HG03280 (cell line): ENCODE measurements at regions not wholly inside any gene's neighbourhood (a gene's known extent, or its start where the extent isn't known, plus 50 kb on each side); places are given as distances from the start of the nearest gene placed in this dataset.

Experiments used
- ATAC-seq: cut with Tn5 transposase; IDR thresholded peaks from one replicate; pipeline ENCODE4 v1.9.1; 2021; ENCODE audit warnings: mild to moderate bottlenecking, moderate library complexity; ENCODE audit not compliant: unreplicated experiment

GRCh38 chr2:64768491-64769005 lies 114.8 kb upstream of the SERTAD2 start:
- ATAC-seq: no peak

DNA sequence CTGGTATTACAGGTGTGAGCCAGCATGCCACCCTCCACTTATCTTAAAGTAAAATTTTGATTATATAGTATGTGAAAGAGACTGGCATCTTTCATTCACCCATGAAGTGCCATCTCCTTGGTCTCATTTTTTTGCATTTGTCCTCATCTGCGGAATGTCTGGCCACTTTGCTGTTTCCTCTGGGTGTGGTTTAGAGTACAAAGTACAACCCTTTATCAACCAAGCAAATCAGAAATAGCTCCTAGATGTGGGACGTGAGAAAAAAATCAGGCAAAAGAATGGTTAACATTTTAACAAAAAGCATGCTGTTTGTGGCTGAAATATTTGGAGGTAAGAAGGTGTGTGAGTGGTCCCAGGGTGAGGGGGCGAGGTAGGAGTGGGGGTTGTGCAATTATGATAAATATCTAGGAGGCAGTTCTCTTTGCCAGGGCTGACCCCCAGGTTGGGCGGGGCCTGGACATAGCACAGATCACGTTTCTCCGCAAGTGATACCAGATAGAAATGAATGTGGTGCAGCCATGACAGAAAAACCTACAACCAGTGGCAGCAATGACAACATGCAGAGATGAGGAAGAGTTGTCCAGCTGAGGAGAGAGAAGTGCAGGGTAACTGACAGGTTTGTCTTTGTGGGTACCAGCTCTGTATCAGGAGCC lies 115.8 kb upstream of the SERTAD2 start:
- no peak for ATAC-seq

DNA sequence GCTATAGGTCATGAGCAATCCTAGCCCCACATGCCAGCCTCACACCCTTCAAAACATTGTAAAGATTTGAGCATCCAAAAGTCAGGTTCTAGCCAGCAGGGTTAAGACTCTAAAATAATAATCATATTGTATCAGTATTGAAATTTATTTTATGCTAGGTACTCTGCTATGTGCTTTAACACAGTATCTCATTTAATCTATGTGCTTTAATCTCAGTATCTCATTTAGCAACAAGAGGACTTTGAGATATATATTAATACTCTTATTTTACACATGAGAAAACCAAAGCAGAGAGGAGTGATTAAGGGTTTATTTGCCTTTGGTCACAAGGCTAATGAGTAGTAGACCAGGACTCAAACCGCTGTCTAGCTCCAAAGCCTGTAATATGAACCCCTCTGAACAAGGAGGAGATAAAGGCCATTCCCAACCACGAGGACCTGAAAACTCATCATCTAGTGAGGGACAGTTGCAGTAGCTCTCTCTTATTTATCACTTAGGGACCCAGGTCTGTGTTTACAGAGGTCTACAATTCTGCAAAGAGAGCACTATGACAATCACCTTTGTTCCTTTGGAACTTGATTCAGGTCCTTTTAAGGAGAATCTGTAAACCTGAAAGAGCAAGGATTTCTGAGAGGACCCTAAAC lies 116.5 kb upstream of the SERTAD2 start:
- ATAC-seq: no peak

DNA sequence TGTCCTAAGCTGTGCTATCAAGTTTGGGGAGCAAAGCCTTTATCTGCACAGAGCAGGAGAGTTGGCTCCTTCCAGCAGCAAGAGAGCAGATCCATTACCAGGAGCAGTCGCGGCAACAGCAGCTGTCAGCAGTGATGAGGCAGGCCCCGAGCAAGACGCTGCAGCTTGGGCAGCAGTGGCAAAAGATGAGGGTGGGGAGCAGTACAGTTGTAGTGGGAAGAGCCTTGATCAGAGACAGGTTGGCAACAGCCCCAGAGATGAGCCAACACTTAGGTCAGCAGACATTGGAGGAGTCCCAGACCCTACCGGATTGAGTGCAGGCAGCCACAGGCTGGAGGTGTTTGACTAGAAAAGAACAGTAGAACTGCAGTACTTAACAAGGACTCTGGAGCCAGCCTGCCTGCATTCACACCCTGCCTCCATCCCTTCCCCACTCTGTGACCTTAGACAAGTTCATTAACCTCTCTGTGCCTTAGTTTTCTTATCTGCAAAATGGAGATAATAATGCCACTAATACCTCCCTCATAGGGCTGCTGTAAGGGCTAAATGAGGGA lies 117.1 kb upstream of the SERTAD2 start:
- no peak for ATAC-seq

DNA sequence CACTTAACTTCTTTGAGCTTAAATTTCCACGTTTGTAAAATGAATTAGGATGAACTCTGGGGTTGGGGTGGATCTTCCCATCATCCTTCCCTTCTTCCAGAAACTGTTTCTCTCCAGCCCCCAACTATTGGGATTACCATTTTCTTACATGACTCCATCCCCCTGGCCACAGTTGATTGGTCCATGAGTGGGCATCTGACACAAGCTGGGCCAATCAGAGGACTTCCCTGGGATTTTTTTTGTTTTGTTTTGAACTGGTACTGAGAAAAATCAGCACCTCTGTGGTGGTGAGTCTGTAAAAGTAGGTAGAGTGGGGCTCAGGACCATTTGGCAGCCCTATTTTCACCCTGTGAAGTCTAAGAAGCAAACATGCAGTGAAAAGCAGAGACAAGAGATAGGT lies 118.0 kb upstream of the SERTAD2 start:
- no peak for ATAC-seq

GRCh38 chr2:64773461-64774118 lies 119.9 kb upstream of the SERTAD2 start:
- no peak for ATAC-seq

- ATAC-seq: no peak
Measured at GRCh38 chr2:64777841-64778240, 124.1 kb upstream of the SERTAD2 start.

DNA sequence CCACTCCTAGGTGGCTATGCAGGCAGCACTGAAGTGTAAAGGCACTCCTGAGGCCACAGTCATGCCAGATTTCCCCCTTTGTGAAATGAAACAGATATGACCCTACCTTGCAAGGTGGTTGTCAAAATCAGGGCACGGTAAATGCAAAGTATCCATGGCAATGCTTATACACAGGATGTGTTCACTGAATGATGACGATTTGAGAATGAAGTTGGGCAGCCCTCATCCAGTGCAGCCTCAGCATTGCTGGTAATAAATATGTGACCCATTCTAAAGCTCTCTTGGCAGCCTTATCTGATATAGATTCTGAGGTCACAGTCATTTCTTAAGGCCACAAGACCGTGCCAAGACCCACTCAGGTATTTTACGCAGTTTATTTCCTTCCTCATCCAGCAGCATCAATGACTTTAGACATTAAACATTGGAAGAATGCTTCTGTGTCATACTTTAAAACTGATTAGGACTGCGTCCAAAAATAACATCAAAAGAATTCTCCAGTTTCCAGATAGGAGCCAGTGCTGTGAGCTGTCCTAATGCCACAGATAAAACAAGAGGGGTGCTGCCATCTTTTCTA lies 125.5 kb upstream of the SERTAD2 start:
- no peak for ATAC-seq

- ATAC-seq: no peak
Measured at GRCh38 chr2:64780041-64780440, 126.3 kb upstream of the SERTAD2 start.

DNA sequence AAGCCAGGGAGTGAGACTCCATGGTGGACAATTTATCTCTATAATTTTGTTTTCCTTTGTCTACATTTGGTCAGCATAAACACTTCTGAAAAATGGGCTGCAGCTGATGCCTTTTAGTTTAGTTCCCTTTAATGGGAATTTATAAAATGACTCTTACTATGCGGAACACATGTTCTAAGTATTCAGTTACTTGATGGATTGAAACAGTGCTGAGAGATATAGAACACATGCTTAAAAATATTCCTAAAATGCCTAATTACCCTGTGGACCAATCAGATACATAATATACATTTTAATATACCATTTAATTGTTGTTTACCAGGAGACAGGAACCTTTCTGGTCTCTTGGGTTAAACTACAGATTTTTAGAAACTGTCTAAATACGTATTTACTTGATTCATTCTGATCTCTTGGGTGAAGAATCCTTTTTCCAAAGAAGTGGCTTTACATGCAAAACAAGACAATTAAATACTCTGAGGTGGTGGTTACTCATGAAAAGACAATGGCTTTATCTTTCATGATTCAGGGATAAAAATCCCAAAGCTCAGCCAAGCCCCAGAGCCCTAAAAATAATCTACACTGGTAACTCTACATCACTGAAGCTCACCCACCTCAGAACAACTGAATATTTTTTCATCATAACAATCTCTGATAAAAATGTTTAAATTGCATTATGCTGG lies 128.1 kb upstream of the SERTAD2 start:
- ATAC-seq: no peak

DNA sequence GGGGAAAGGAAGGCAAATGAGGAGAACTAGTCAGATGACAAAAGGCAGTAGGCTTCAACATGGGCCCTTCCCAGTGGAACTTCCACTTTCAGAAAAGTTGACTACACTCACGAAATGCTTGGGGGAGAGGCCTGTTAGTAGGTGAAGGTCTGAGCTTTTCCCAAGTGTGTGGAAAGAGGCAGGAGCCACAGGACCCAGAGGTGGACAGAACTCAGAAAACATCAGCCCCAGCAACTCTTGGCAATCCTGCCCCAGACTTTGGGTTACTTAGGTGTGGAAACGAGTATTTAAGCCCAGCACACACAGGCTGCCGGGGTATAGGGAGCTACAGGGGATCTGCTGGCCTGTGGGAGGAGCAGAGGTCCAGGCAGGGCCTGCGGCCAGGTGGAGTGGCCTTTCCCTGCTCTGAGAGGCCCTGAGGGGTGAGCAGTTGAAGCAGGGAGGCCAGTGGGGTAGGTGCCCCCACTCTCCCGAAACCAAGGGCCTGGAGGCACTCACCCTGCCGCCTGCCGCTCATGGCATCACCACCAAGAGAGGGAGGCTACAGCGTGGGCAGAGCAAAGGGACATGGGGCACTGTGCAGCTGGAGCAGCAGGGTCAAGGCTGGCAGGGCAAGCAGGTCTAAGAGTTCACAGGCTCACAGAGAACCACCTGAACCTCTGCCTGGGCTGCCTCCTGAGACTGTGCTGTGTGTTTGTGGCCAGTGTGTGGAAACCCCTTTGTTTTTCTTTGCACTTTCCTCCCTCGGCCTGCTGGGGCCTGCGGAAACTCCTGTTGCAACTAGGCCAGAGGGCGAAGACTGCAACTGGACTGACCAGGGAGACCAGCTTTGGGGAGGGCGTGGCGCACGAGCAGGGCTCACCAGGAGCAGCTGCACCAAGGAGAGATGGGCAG lies 130.7 kb upstream of the SERTAD2 start:
- no peak for ATAC-seq

DNA sequence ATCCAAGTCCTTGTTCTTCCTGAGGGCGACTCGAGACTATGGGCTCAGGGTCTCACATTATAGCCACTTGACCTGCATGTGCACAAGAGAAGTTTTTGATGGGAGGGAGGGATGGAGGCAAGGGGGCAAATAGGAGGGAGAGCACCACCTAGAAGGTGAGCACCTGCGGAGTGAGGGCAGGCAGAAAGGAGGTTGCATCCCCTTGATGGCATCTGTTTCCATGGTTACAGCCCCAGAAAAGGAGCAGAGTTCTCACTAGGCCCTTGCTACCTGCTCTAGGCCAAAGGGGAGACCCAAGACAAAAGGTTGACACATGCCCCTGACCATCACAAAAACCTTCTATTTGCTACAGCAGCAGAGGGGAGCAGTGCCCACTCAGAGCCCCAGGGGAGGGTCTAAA lies 131.5 kb upstream of the SERTAD2 start:
- ATAC-seq: no peak

DNA sequence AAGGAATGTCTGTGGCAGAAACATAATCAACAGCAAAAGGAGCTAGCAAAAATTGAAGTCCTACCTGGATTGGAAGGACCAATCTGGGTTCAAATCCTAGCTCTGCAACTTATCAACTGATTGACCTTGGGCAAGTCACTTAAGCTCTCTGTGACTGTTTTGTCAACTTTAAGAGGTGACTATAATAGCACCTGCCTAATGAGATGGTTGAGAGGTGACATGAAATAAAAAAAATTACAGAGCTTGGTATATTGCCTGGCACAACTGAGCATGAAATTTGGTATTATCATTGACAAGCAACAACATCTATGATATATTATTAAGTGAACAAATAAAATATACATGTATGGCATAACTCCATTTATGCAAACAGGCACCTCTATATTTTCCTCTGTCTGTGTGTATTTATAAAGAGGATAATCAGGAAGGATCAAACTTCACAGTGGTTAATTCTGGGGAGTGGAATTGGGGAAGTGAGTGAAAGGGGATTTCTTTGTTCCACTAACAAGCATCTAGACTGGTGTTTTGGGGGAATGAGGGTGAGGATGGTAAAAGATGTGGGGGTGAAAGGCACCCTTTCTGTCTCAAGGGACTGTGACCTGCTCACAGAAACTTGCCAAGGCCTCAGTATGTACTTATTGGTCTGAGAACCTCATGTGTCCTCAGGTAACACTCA lies 132.8 kb upstream of the SERTAD2 start:
- ATAC-seq: no peak

DNA sequence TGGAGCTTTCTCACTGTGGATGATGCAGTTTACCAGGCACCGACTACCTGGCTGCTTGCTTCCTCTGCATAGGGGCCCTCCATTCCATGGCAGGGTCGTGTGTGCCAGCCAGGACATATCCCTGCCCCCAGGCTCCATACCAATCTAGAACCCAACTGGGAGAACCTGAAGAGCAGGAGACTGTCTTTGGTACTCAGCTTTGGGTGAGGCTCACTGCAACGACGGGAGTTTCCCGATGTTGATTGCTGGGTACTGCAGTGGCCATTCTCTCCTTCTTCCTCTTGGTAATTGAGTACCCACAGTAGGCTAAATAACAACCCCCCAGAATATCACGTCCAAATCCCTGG lies 133.3 kb upstream of the SERTAD2 start:
- ATAC-seq: no peak

DNA sequence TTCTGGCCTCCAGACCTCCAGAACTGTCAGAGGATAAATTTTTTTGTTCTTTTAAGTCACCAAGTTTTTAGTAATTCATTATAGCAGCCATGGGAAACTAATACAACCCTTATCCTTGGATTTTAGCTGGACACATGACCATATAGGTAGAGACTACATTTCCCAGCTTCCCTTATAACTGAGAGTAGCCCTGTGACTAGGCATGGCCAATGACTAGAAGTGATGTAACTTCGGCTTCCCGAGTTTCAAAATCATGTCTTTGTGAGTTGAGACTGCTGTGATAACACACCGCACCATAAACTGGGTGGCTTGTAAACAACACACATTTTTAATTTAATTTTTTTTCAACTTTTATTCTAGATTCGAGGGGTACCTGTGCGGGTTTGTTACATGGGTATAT lies 134.0 kb upstream of the SERTAD2 start:
- no peak for ATAC-seq

DNA sequence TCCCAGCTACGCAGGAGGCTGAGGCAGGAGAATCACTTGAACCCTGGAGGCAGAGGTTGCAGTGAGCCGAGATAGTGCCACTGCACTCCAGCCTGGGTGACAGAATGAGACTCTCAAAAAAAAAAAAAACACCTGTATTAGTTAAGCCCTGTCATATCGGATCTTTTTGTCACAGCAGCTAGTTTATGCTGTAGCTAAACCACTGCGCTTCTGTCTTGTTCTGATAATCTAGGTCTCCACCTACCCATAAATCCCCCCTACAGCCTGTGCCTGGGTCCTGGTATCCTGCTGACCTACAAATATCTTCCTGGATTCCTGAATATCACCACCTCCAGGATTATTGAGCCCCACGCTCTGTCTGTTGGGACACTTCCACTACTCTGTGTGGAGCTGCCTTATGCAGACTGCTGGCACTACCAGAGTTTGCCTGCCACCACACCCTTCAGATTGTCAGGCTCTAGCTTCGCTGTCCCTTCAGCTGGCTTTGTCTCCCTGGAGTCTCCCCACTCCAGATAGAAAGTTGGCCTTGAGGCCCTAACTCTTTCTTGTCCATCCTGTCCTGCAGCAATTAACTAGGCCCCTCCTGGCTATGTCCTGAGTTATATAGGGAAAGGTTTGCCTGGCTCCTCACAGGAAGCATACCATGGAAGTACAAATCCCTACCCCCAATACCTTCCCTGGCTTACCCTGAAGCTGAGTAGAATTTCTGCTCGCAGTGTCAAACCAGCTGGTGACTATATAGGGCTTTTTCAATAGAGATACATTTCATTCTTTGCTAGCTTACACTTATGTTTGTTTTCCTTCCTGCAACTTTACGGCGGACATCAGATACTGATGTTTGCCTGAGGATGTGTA lies 136.0 kb upstream of the SERTAD2 start:
- no peak for ATAC-seq

- ATAC-seq: no peak
Measured at GRCh38 chr2:64792300-64792699, 138.6 kb upstream of the SERTAD2 start.

GRCh38 chr2:64792995-64793639 lies 139.4 kb upstream of the SERTAD2 start:
- no peak for ATAC-seq
